ENCODE measurements at regions not wholly inside any gene's neighbourhood (a gene's known extent, or its start where the extent isn't known, plus 50 kb on each side); places are given as distances from the start of the nearest gene placed in this dataset.
A peak's percentile ranks its signal among the peaks of the same experiment; 100 is the strongest.

DNA sequence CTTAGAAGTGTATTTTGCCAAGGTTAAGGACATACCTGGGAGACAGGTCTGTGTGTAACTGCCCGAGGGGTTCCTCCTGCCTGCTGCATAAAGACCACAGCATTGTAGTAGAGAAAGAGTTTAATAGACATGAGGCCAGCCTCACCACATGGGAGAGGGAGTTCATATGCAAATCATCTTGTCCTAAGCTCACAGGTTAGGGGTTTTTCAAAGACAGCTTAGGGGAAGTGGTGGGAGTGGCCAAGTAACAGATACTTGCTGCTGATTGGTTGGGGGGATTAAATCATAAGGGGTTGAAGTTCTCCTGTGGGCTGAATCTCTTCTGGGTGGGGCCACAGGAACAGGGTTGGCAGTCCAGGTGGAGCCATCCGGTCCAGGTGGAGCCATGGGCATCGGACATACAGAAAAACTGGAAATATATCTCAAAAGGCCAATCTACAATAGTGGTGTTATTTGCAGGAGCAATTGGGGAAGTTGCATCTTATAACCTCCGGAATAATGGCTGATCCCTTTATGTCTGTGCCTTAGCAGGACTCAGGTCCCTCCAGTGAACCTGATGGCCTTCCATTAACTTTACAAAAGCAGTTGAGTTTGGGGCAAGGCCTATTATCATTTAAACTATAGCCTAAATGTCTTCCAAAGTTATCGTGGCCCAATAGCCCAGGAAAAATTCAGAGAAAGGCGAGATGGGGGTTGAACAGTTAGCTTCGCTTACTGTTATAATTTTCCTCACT lies 86.0 kb upstream of the MFGE8 start (continued):
- TF ChIP-seq, protein P1, sequence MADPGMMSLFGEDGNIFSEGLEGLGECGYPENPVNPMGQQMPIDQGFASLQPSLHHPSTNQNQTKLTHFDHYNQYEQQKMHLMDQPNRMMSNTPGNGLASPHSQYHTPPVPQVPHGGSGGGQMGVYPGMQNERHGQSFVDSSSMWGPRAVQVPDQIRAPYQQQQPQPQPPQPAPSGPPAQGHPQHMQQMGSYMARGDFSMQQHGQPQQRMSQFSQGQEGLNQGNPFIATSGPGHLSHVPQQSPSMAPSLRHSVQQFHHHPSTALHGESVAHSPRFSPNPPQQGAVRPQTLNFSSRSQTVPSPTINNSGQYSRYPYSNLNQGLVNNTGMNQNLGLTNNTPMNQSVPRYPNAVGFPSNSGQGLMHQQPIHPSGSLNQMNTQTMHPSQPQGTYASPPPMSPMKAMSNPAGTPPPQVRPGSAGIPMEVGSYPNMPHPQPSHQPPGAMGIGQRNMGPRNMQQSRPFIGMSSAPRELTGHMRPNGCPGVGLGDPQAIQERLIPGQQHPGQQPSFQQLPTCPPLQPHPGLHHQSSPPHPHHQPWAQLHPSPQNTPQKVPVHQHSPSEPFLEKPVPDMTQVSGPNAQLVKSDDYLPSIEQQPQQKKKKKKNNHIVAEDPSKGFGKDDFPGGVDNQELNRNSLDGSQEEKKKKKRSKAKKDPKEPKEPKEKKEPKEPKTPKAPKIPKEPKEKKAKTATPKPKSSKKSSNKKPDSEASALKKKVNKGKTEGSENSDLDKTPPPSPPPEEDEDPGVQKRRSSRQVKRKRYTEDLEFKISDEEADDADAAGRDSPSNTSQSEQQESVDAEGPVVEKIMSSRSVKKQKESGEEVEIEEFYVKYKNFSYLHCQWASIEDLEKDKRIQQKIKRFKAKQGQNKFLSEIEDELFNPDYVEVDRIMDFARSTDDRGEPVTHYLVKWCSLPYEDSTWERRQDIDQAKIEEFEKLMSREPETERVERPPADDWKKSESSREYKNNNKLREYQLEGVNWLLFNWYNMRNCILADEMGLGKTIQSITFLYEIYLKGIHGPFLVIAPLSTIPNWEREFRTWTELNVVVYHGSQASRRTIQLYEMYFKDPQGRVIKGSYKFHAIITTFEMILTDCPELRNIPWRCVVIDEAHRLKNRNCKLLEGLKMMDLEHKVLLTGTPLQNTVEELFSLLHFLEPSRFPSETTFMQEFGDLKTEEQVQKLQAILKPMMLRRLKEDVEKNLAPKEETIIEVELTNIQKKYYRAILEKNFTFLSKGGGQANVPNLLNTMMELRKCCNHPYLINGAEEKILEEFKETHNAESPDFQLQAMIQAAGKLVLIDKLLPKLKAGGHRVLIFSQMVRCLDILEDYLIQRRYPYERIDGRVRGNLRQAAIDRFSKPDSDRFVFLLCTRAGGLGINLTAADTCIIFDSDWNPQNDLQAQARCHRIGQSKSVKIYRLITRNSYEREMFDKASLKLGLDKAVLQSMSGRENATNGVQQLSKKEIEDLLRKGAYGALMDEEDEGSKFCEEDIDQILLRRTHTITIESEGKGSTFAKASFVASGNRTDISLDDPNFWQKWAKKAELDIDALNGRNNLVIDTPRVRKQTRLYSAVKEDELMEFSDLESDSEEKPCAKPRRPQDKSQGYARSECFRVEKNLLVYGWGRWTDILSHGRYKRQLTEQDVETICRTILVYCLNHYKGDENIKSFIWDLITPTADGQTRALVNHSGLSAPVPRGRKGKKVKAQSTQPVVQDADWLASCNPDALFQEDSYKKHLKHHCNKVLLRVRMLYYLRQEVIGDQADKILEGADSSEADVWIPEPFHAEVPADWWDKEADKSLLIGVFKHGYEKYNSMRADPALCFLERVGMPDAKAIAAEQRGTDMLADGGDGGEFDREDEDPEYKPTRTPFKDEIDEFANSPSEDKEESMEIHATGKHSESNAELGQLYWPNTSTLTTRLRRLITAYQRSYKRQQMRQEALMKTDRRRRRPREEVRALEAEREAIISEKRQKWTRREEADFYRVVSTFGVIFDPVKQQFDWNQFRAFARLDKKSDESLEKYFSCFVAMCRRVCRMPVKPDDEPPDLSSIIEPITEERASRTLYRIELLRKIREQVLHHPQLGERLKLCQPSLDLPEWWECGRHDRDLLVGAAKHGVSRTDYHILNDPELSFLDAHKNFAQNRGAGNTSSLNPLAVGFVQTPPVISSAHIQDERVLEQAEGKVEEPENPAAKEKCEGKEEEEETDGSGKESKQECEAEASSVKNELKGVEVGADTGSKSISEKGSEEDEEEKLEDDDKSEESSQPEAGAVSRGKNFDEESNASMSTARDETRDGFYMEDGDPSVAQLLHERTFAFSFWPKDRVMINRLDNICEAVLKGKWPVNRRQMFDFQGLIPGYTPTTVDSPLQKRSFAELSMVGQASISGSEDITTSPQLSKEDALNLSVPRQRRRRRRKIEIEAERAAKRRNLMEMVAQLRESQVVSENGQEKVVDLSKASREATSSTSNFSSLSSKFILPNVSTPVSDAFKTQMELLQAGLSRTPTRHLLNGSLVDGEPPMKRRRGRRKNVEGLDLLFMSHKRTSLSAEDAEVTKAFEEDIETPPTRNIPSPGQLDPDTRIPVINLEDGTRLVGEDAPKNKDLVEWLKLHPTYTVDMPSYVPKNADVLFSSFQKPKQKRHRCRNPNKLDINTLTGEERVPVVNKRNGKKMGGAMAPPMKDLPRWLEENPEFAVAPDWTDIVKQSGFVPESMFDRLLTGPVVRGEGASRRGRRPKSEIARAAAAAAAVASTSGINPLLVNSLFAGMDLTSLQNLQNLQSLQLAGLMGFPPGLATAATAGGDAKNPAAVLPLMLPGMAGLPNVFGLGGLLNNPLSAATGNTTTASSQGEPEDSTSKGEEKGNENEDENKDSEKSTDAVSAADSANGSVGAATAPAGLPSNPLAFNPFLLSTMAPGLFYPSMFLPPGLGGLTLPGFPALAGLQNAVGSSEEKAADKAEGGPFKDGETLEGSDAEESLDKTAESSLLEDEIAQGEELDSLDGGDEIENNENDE (IDR thresholded peaks at IDR 0.05; ENCODE audit: insufficient replicate concordance, low read length) = peak; percentile 65
- peak; percentile 79 for TF ChIP-seq NANOG (IDR thresholded peaks at IDR 0.05; ENCODE audit: insufficient read depth, low read depth, low read length, poor library complexity, severe bottlenecking)
- peak; percentile 64; the same call in 1 of the 2 replicates for TF ChIP-seq YY1 (IDR thresholded peaks at IDR 0.05; ENCODE audit: low read depth, low read length)
- no peak for TF ChIP-seq CREB1 (IDR thresholded peaks at IDR 0.05)
- no peak for TF ChIP-seq KDM5A (IDR thresholded peaks at IDR 0.05; ENCODE audit: low read length)
- TF ChIP-seq HDAC6 (IDR thresholded peaks at IDR 0.05; ENCODE audit: low read depth, low read length) = no peak
- TF ChIP-seq TCF12 (IDR thresholded peaks at IDR 0.05; ENCODE audit: low read depth, low read length) = 0 out of 2 replicates have a peak, but pooled peaks have one; percentile 33

Measured in H1 (cell line).